ENCODE measurements at regions not wholly inside any gene's neighbourhood (a gene's known extent, or its start where the extent isn't known, plus 50 kb on each side); places are given as distances from the start of the nearest gene placed in this dataset.

DNA sequence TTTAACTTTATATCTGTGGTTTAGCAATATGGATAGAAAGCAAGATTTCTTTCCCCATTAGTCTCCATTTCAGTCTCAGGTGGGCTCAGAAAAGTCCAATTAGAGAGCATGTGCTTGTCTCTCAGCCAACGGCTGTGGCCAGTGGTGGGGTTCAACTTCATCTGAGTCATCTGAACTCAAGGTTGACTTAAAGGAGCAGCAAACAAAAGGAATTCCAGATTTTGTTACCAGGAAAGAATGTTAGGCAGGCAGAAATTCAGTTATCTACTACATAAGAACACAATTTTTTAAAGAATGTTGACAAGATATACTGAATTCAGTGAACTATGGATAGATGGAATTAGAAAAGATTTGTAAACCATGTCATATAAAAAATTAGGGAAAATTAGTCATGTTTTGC lies 784.1 kb downstream of the MAT2B start:
- no peak overlapping the region for H3K27ac ChIP-seq (ENCODE audit: low read depth, low read length)
- H3K27me3 Mint-ChIP-seq = no peaks in the 10 kb centered on the region
- H3K9me3 Mint-ChIP-seq = peaks cover 0 to 16% (median 2%) of the 10 kb centered on the region in 11 donors

DNA sequence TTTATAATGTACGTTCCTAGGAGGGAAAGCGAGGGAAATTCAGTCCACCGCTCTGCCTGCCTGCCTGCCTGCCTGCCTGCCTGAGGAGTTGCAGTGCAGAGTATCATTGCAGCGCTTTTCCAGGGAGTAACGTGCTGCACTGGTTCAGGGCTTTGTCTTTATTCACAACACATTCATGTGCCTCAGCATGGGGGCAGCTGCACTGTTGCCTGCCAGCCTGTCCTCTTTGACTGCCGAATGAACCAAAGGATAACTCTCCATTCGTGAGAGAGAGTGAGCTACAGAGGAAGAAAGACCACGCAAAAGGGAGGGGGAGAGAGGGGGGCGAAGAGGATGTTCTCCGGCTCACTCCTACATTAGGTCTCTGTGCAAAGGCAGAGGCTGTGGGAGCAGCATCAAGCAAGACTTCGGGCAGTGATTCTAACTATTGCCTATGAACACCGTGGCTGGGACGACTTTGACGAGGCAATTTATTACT lies 791.2 kb downstream of the MAT2B start:
- no peaks in the 10 kb centered on the region for H3K4me1 ChIP-seq (ENCODE audit: control insufficient read depth in 2 of 2, insufficient read depth in 2 of 2, low read length in 2 of 2)
- DNase-seq = no peak
- Mint-ChIP-seq H3K9me3 (peaks cover 0 to 10% (median 3%) of the 10 kb centered on the region in 11 donors), H3K4me3 (no peak overlapping the region), H3K36me3 (no peaks in the 10 kb centered on the region), H3K4me1 (no peaks in the 10 kb centered on the region), H3K27me3 (no peaks in the 10 kb centered on the region), H3K27ac (no peak overlapping the region)
- no peaks in the 10 kb centered on the region for H3K9me3 ChIP-seq (ENCODE audit: control insufficient read depth in 2 of 3, low read length in 3 of 3)
- ATAC-seq = no peak
- POLR2A ChIA-PET = no interaction called here
- H3K4me3 ChIP-seq (ENCODE audit: low read length) = no peak overlapping the region
- no peak overlapping the region for H3K27ac ChIP-seq (ENCODE audit: low read depth, low read length)
- CTCF ChIA-PET = no interaction called here
- H3K36me3 ChIP-seq (ENCODE audit: control insufficient read depth in 2 of 3, insufficient read depth in 3 of 3, low read length in 3 of 3) = no peaks in the 10 kb centered on the region
- H3K27me3 ChIP-seq (ENCODE audit: control insufficient read depth in 2 of 2, insufficient read depth in 2 of 2, low read length in 2 of 2) = no peaks in the 10 kb centered on the region
- intact Hi-C loops (cut with micrococcal nuclease) = no loop called here

More for the DNA sequence above, 784.1 kb downstream of the MAT2B start:
- H3K9me3 ChIP-seq (ENCODE audit: control insufficient read depth in 2 of 3, low read length in 3 of 3) = no peaks in the 10 kb centered on the region
- no peak overlapping the region for H3K4me3 ChIP-seq (ENCODE audit: low read length)
- DNase-seq (no peak), ATAC-seq (no peak)
- H3K36me3 ChIP-seq (ENCODE audit: control insufficient read depth in 2 of 3, insufficient read depth in 3 of 3, low read length in 3 of 3) = no peaks in the 10 kb centered on the region
- Mint-ChIP-seq H3K27ac (no peak overlapping the region), H3K4me1 (no peaks in the 10 kb centered on the region), H3K36me3 (no peaks in the 10 kb centered on the region), H3K4me3 (no peak overlapping the region)
- CTCF ChIA-PET = no interaction called here
- intact Hi-C loops (cut with micrococcal nuclease) = no loop called here
- POLR2A ChIA-PET = no interaction called here
- no peaks in the 10 kb centered on the region for H3K4me1 ChIP-seq (ENCODE audit: control insufficient read depth in 2 of 2, insufficient read depth in 2 of 2, low read length in 2 of 2)
- H3K27me3 ChIP-seq (ENCODE audit: control insufficient read depth in 2 of 2, insufficient read depth in 2 of 2, low read length in 2 of 2) = no peaks in the 10 kb centered on the region

DNA sequence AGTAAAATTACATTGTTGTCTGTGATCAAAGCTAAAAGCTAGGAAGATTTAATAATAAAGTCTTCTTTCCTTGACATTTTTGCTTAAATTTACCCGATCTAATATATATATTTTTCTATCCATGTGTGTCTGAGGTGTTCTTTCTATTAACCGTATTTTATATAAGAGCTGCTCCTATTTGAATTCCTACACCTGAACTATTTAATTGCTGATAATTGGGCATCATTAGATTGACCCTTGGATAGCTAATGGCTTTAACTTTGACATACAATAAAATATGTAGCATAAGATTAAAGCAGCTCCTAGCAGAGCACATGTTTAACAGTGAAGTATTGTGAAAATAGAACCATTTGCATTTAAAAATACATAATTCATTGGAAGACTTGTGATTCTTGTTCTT lies 792.7 kb downstream of the MAT2B start:
- CTCF ChIA-PET = no interaction called here
- Histone ChIP-seq H3K4me1 (ENCODE audit: control insufficient read depth in 2 of 2, insufficient read depth in 2 of 2, low read length in 2 of 2) (no peaks in the 10 kb centered on the region), H3K27ac (ENCODE audit: low read depth, low read length) (no peak overlapping the region), H3K4me3 (ENCODE audit: low read length) (no peak overlapping the region), H3K36me3 (ENCODE audit: control insufficient read depth in 2 of 3, insufficient read depth in 3 of 3, low read length in 3 of 3) (no peaks in the 10 kb centered on the region), H3K9me3 (ENCODE audit: control insufficient read depth in 2 of 3, low read length in 3 of 3) (no peaks in the 10 kb centered on the region), H3K27me3 (ENCODE audit: control insufficient read depth in 2 of 2, insufficient read depth in 2 of 2, low read length in 2 of 2) (no peaks in the 10 kb centered on the region)
- intact Hi-C loops (cut with micrococcal nuclease) = no loop called here
- H3K4me3 Mint-ChIP-seq = no peak overlapping the region
- no peaks in the 10 kb centered on the region for H3K4me1 Mint-ChIP-seq
- ATAC-seq (no peak), DNase-seq (no peak)
- no peak overlapping the region for H3K27ac Mint-ChIP-seq
- H3K9me3 Mint-ChIP-seq = peaks cover 0 to 10% (median 3%) of the 10 kb centered on the region in 11 donors
- POLR2A ChIA-PET = no interaction called here
- no peaks in the 10 kb centered on the region for H3K36me3 Mint-ChIP-seq
- no peaks in the 10 kb centered on the region for H3K27me3 Mint-ChIP-seq

DNA sequence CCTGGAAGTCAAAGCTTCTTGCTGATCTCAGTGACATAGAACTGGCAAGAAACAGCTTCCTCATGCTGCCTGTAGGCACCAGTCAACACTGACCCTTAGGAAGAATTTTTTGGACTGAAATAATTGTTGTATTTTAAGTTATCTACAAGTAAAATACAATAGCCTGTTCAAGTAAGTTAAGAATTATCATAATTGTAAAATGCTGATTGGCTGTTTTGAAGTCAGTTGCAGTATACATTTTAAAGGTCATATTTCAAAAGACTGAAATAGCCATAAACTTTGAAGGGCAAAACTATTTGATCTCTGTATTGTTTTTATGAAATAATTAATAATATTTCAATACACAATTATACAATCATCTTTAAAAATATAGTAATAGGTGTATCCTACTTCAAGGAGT lies 794.9 kb downstream of the MAT2B start:
- DNase-seq (no peak), ATAC-seq (no peak)
- no peaks in the 10 kb centered on the region for H3K36me3 ChIP-seq (ENCODE audit: control insufficient read depth in 2 of 3, insufficient read depth in 3 of 3, low read length in 3 of 3)
- Mint-ChIP-seq H3K4me1 (no peaks in the 10 kb centered on the region), H3K27me3 (no peaks in the 10 kb centered on the region), H3K4me3 (no peak overlapping the region), H3K27ac (no peak overlapping the region), H3K9me3 (peaks cover 0 to 5% (median 2%) of the 10 kb centered on the region in 11 donors), H3K36me3 (no peaks in the 10 kb centered on the region)
- no peaks in the 10 kb centered on the region for H3K27me3 ChIP-seq (ENCODE audit: control insufficient read depth in 2 of 2, insufficient read depth in 2 of 2, low read length in 2 of 2)
- ChIA-PET POLR2A (no interaction called here), CTCF (no interaction called here)
- intact Hi-C loops (cut with micrococcal nuclease) = no loop called here
- H3K27ac ChIP-seq (ENCODE audit: low read depth, low read length) = no peak overlapping the region
- no peaks in the 10 kb centered on the region for H3K4me1 ChIP-seq (ENCODE audit: control insufficient read depth in 2 of 2, insufficient read depth in 2 of 2, low read length in 2 of 2)
- no peaks in the 10 kb centered on the region for H3K9me3 ChIP-seq (ENCODE audit: control insufficient read depth in 2 of 3, low read length in 3 of 3)
- no peak overlapping the region for H3K4me3 ChIP-seq (ENCODE audit: low read length)

DNA sequence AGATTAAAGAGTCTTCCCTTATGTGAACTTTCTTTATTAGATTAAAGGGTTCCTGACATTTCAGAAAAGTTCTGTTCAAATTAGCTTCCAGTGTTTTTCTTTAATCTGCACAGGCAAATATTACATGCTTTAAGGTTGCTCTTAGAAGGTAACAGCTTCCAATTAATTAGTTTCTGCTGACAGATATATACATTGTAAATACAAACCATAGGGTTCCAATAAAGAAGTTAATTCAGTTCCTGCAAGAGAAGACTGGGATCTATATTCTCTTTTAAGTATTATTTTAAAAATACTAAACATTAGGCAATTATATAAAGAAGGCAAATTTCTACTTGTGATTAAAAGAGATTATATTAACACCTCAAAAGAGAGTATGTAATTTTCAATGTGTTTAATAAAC lies 795.7 kb downstream of the MAT2B start:
- no peak overlapping the region for H3K27ac Mint-ChIP-seq
- CTCF ChIA-PET = no interaction called here
- H3K36me3 Mint-ChIP-seq = no peaks in the 10 kb centered on the region
- intact Hi-C loops (cut with micrococcal nuclease) = no loop called here
- no peaks in the 10 kb centered on the region for H3K4me1 Mint-ChIP-seq
- H3K9me3 ChIP-seq (ENCODE audit: control insufficient read depth in 2 of 3, low read length in 3 of 3) = no peaks in the 10 kb centered on the region
- H3K4me3 ChIP-seq (ENCODE audit: low read length) = no peak overlapping the region
- DNase-seq (no peak), ATAC-seq (no peak)
- H3K9me3 Mint-ChIP-seq = peaks cover 0 to 5% (median under 1%) of the 10 kb centered on the region in 11 donors
- H3K27me3 ChIP-seq (ENCODE audit: control insufficient read depth in 2 of 2, insufficient read depth in 2 of 2, low read length in 2 of 2) = no peaks in the 10 kb centered on the region
- no peak overlapping the region for H3K4me3 Mint-ChIP-seq
- no peak overlapping the region for H3K27ac ChIP-seq (ENCODE audit: low read depth, low read length)
- POLR2A ChIA-PET = no interaction called here
- no peaks in the 10 kb centered on the region for H3K36me3 ChIP-seq (ENCODE audit: control insufficient read depth in 2 of 3, insufficient read depth in 3 of 3, low read length in 3 of 3)
- H3K27me3 Mint-ChIP-seq = no peaks in the 10 kb centered on the region
- no peaks in the 10 kb centered on the region for H3K4me1 ChIP-seq (ENCODE audit: control insufficient read depth in 2 of 2, insufficient read depth in 2 of 2, low read length in 2 of 2)

DNA sequence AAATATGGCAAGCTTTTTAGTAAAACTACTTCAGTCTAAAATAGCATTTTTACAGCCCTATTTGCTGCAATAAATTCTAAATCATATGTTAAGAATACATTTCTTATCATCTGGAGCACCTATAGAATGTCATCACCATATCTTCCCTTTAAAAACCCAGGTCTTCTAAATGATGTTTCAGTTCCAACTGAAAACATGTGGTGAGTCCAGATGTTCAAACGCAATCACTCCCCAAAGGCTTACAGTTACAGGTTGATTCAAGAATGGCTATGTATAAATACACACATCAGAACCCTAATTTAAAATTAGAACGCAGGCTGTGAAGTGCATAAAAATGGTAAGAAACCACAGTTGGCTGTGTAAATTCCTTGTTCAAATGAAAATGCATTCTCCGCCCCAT lies 796.3 kb downstream of the MAT2B start:
- POLR2A ChIA-PET = no interaction called here
- Histone ChIP-seq H3K27ac (ENCODE audit: low read depth, low read length) (no peak overlapping the region), H3K4me1 (ENCODE audit: control insufficient read depth in 2 of 2, insufficient read depth in 2 of 2, low read length in 2 of 2) (no peaks in the 10 kb centered on the region), H3K27me3 (ENCODE audit: control insufficient read depth in 2 of 2, insufficient read depth in 2 of 2, low read length in 2 of 2) (no peaks in the 10 kb centered on the region), H3K4me3 (ENCODE audit: low read length) (no peak overlapping the region), H3K36me3 (ENCODE audit: control insufficient read depth in 2 of 3, insufficient read depth in 3 of 3, low read length in 3 of 3) (no peaks in the 10 kb centered on the region), H3K9me3 (ENCODE audit: control insufficient read depth in 2 of 3, low read length in 3 of 3) (no peaks in the 10 kb centered on the region)
- Mint-ChIP-seq H3K27me3 (no peaks in the 10 kb centered on the region), H3K36me3 (no peaks in the 10 kb centered on the region), H3K27ac (no peak overlapping the region), H3K9me3 (peaks cover 0 to 6% (median 4%) of the 10 kb centered on the region in 11 donors), H3K4me1 (no peaks in the 10 kb centered on the region), H3K4me3 (no peak overlapping the region)
- intact Hi-C loops (cut with micrococcal nuclease) = no loop called here
- ATAC-seq (no peak), DNase-seq (no peak)
- CTCF ChIA-PET = no interaction called here

DNA sequence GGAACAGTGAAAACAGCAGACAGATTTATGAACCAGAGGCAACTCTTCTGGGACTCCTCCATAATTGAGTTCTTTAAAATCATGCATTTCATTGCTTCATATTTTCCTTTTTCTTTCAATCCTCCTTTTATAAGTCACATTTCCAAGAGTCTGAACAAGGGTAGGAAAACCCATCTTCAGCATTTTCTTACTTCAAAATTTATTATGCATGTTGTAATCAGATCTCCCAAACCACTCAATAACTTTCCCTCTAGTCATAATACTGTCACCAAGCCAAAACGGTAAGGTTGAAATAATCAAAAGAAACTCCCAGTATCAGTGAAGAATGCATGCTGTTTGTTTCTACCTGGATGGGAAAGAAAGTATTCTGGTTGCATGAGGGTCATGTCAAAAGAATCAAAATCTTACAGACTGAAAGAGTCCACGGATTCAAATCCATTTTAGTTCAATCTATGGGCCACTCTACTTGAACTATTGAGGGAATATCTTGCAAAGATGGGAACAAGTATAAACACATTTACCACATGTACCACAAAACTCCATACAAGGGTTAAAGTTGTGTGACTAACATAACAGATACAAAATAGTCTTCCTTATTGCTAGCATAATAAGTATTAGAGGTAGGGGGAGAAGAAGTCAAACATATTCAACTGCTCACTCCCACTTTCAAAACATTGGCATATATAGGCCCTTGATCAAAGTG lies 797.3 kb downstream of the MAT2B start:
- DNase-seq = no peak
- Mint-ChIP-seq H3K4me1 (no peaks in the 10 kb centered on the region), H3K27me3 (no peaks in the 10 kb centered on the region), H3K9me3 (peaks cover 0 to 7% (median 4%) of the 10 kb centered on the region in 11 donors), H3K4me3 (no peak overlapping the region), H3K27ac (no peak overlapping the region), H3K36me3 (no peaks in the 10 kb centered on the region)
- H3K9me3 ChIP-seq (ENCODE audit: control insufficient read depth in 2 of 3, low read length in 3 of 3) = no peaks in the 10 kb centered on the region
- ATAC-seq = no peak
- CTCF ChIA-PET = no interaction called here
- H3K4me1 ChIP-seq (ENCODE audit: control insufficient read depth in 2 of 2, insufficient read depth in 2 of 2, low read length in 2 of 2) = no peaks in the 10 kb centered on the region
- H3K27ac ChIP-seq (ENCODE audit: low read depth, low read length) = no peak overlapping the region
- POLR2A ChIA-PET = no interaction called here
- no peaks in the 10 kb centered on the region for H3K36me3 ChIP-seq (ENCODE audit: control insufficient read depth in 2 of 3, insufficient read depth in 3 of 3, low read length in 3 of 3)
- no peaks in the 10 kb centered on the region for H3K27me3 ChIP-seq (ENCODE audit: control insufficient read depth in 2 of 2, insufficient read depth in 2 of 2, low read length in 2 of 2)
- H3K4me3 ChIP-seq (ENCODE audit: low read length) = no peak overlapping the region
- intact Hi-C loops (cut with micrococcal nuclease) = no loop called here

Measured in naive thymus-derived CD4-positive, alpha-beta T cell (primary cell).